ENCODE measurements at regions not wholly inside any gene's neighbourhood (a gene's known extent, or its start where the extent isn't known, plus 50 kb on each side); places are given as distances from the start of the nearest gene placed in this dataset.

- Histone ChIP-seq H3K36me3 (no peaks in the 10 kb centered on the region), H3K4me3 (no peak overlapping the region), H3K27me3 (no peaks in the 10 kb centered on the region), H3K4me1 (peaks cover 0 to 13% (median 6%) of the 10 kb centered on the region in 3 donors), H3K9me3 (no peaks in the 10 kb centered on the region), H3K27ac (peak overlapping the region in 1 of 4 donors; percentile 20)
- TF ChIP-seq, protein P1, sequence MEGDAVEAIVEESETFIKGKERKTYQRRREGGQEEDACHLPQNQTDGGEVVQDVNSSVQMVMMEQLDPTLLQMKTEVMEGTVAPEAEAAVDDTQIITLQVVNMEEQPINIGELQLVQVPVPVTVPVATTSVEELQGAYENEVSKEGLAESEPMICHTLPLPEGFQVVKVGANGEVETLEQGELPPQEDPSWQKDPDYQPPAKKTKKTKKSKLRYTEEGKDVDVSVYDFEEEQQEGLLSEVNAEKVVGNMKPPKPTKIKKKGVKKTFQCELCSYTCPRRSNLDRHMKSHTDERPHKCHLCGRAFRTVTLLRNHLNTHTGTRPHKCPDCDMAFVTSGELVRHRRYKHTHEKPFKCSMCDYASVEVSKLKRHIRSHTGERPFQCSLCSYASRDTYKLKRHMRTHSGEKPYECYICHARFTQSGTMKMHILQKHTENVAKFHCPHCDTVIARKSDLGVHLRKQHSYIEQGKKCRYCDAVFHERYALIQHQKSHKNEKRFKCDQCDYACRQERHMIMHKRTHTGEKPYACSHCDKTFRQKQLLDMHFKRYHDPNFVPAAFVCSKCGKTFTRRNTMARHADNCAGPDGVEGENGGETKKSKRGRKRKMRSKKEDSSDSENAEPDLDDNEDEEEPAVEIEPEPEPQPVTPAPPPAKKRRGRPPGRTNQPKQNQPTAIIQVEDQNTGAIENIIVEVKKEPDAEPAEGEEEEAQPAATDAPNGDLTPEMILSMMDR (IDR thresholded peaks at IDR 0.05): no peak
- no peak for TF ChIP-seq POLR2A (IDR thresholded peaks at IDR 0.05)
- 42 to 64% methylated on average over 6 of the region's 6 CpGs for WGBS, 2 donors
- DNase-seq: no peak
- intact Hi-C loops (cut with DNase I): no loop called here
Measured at GRCh38 chr12:126198966-126199692, 1133.9 kb downstream of the AACS start.

- DNase-seq: no peak
- Histone ChIP-seq H3K9me3 (no peaks in the 10 kb centered on the region), H3K36me3 (no peaks in the 10 kb centered on the region), H3K4me3 (no peak overlapping the region), H3K4me1 (peaks cover 0 to 13% (median 6%) of the 10 kb centered on the region in 3 donors), H3K27me3 (no peaks in the 10 kb centered on the region), H3K27ac (no peak overlapping the region)
- TF ChIP-seq, protein P1 (IDR thresholded peaks at IDR 0.05): no peak
- TF ChIP-seq POLR2A (IDR thresholded peaks at IDR 0.05): no peak
- 73 to 85% methylated on average over 3 of the region's 3 CpGs for WGBS, 2 donors
- intact Hi-C loops (cut with DNase I): no loop called here
Measured at GRCh38 chr12:126201981-126202537, 1136.8 kb downstream of the AACS start.

GRCh38 chr12:126204326-126204725 is 1139.1 kb downstream of the AACS start:
- Histone ChIP-seq H3K36me3 (no peaks in the 10 kb centered on the region), H3K27me3 (no peaks in the 10 kb centered on the region), H3K9me3 (no peaks in the 10 kb centered on the region), H3K27ac (no peak overlapping the region), H3K4me1 (peaks cover 0 to 4% (median under 1%) of the 10 kb centered on the region in 3 donors), H3K4me3 (no peak overlapping the region)
- TF ChIP-seq, protein P1 (IDR thresholded peaks at IDR 0.05): no peak
- intact Hi-C loops (cut with DNase I): no loop called here
- WGBS, 2 donors: 53 to 55% methylated on average over 3 of the region's 3 CpGs
- no peak for DNase-seq

GRCh38 chr12:126210026-126210425 is 1144.8 kb downstream of the AACS start:
- no peak overlapping the region for H3K4me3 ChIP-seq
- no peak for DNase-seq
- H3K4me1 ChIP-seq: no peaks in the 10 kb centered on the region
- no peaks in the 10 kb centered on the region for H3K27me3 ChIP-seq
- H3K36me3 ChIP-seq: no peaks in the 10 kb centered on the region
- 63 to 67% methylated on average over 4 of the region's 4 CpGs for WGBS, 2 donors
- H3K27ac ChIP-seq: no peak overlapping the region
- intact Hi-C loops (cut with DNase I): no loop called here
- H3K9me3 ChIP-seq: no peaks in the 10 kb centered on the region
- TF ChIP-seq, protein P1 (IDR thresholded peaks at IDR 0.05): no peak
- TF ChIP-seq POLR2A (IDR thresholded peaks at IDR 0.05): no peak

GRCh38 chr12:126210448-126210847 is 1145.2 kb downstream of the AACS start:
- H3K27me3 ChIP-seq: no peaks in the 10 kb centered on the region
- H3K4me3 ChIP-seq: no peak overlapping the region
- no peaks in the 10 kb centered on the region for H3K36me3 ChIP-seq
- no peaks in the 10 kb centered on the region for H3K4me1 ChIP-seq
- DNase-seq: no peak
- no peaks in the 10 kb centered on the region for H3K9me3 ChIP-seq
- H3K27ac ChIP-seq: no peak overlapping the region
- TF ChIP-seq, protein P1 (IDR thresholded peaks at IDR 0.05): no peak
- TF ChIP-seq POLR2A (IDR thresholded peaks at IDR 0.05): no peak
- 56 to 62% methylated on average over 3 of the region's 3 CpGs for WGBS, 2 donors
- intact Hi-C loops (cut with DNase I): no loop called here
